Medulla oblongata (tissue), 1 donor: ENCODE measurements at regions not wholly inside any gene's neighbourhood (a gene's known extent, or its start where the extent isn't known, plus 50 kb on each side); places are given as distances from the start of the nearest gene placed in this dataset.
A peak's percentile ranks its signal among the peaks of the same experiment; 100 is the strongest.

Experiments
- DNase-seq: peaks from one replicate; pipeline ENCODE4 v3.0.0-alpha.2; 2015; ENCODE audit errors: extremely low spot score

DNA sequence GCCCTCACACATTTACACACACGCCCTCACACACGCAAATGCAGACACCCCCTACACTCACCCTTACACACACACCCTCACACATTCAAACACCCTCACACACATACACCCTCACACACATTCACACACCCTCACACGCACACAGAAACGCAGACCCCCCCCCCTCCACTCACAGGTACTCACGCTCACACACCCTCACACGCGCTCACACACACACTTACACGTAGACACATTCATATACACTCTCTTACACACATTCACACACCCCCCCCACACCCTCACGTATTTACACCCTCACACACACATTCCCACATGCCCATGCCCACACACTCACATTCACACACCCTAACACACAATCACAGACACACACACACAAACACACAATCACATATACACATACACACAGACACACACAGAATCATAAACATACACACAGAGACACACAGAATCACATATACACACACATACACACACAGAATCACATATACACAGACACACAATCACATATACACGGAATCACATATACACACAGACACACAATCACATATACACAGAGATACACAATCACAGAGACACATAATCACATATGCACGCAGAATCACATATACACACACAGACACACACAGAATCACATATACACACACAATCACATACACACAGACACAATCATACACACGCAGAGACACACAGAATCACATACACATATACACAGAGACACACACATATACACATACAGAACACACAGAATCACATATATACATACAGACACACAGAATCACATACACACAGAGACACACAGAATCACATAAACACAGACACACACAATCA is 250.1 kb upstream of the RPL38 start:
- DNase-seq = no peak

DNA sequence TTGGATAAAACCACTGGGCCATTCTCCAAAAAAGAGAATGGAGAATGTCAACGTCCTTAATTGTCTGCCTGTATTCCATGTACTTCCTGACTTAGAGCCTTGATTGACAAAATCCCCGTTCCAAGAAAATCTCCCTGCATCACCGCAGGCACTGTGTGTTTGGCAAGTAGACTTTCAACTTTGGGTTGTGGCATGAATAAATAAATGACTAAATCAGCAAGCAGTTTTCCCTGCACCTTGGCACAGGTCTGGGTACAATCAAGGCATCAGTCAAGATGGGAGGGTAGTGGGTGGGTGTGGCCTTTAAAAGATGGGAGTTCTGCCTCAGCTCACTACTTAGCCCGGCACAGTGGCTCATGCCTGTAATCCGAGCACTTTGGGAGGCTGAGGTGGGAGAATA is 248.5 kb upstream of the RPL38 start:
- DNase-seq = no peak

DNA sequence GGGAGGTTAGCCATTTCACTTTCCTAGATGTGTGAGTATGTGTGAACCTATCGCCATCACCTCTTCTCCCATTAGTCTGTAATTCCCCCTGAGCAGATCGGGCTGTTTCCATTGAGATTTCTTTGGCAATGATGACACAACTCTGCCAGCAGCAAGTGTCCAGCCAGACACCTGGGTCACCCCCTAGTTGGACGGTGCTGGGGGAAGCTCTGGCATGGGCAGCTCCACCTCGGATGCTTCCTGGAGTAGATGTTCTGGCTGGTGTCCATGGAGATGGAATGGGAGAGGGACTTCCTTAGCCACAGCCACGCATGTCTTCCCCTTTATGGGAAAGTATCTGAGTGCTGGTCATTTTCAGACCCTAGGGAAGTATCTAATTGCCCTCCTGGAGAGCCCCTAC is 247.9 kb upstream of the RPL38 start:
- no peak for DNase-seq

DNA sequence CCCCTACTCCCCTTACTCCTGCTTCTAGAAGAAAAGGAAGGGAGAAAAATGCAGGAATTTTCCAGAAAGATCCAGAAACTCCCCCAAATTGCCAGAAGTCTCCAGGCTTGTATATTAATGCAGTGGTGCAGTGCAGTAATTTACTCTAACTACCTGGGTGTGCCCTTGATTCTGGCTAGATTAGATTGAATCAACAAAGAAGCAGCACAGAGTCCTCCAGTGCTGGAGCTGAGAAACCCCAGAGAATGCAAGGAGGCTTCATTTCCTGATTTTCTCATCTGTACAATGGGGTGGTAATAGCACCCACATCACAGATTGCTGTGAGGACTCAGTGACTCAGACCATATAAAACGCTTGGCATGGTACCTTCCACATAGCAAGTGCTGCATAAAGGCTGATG is 247.3 kb upstream of the RPL38 start:
- no peak for DNase-seq

DNA sequence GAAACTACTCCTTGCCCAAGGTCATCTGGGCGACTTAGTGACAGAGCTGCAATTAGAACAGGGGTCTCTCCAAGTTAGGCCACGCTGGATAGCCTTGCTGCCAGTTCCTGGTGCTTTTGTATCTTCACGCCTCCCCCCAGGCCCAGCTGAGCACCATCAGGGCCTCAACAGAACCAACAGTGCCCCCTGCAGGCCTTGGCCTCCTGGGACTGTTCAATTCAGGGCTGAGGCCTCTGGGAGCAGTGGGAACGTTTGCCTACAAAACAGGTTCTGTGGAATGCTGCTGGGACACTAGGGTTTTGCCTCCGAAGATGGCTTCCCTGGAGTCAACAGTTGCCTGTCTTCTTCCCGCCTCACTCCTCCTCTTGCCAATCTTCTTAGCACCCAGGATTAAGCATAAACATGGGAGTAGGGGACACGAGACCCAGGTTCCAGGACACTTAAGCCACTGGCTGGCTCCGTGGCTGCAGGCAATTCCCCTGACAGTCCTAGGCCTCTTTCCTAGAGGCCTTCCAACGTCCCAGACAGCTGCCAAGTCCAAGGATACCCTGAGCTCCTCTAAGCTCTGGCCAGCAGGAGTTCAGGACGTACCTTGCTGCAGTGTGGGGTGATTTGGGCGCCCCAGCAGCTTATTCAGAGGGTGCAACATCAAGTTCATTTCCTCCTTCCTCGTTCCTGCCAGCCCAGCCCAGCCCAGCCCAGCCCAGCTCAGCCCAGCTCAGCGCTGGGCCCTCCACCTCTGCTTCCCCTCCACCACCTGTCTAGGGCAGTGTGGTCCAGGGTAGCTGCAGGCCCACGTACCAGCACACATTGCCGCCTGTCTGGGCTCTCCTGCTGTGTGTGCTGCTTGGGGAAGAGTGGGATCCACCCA is 246.6 kb upstream of the RPL38 start:
- peak; percentile 82 for DNase-seq

DNA sequence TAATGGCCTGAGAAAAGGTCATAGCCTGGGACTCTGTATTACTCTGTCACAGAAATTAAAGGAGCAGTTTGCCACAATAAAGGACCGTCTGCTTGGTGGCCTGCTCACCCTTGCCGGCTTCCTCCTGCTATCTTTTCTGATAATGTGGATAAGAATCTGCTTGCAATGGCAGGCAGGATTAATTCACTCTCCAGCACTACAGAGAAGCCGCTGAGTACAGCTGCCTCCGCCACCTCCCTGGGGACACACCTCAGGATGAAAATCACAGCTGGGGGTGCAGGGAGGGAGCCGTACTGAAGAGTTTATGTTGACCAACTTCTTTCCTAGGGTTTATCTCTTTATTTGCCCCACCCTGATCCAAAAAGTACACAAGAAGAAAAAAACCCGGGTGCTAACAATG is 245.9 kb upstream of the RPL38 start:
- no peak for DNase-seq

DNA sequence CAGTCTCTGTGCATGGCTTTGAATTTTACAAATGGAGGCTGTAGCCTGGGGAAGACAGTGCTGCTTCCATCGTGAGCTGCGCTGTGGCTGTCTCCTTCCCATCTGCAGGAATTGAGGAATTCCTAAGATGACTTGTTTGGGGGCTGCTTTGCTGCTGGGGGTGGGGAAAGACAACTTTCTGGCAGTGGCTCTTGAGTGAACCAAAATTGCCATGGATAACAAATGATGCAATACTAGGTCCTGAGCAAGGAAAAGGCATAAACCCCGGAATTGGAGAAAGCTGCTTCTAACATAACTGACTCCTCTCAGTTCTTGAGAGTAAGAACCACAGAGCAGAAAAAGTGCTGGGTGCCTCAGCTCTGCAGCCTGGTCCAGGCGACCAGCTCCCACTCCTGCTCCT is 245.0 kb upstream of the RPL38 start:
- no peak for DNase-seq

DNA sequence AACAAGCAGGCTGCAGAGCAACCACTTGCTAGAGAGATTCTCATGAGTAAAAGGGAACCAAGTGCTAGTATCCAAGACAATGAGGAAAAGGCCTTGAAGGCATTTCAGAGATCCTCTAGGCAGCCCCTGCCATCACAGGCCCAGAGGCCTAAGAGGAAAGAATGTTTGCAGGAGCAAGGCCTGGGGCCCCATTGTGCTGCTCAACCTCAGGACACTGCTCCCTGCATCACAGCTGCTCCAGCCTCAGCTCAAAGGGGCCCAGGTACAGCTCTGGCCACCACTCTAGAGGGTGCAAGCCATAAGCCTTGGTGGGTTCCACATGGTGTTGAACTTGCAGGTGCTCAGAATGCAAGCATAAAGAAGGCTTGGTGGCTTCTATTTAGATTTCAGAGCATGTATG is 243.0 kb upstream of the RPL38 start:
- no peak for DNase-seq

DNA sequence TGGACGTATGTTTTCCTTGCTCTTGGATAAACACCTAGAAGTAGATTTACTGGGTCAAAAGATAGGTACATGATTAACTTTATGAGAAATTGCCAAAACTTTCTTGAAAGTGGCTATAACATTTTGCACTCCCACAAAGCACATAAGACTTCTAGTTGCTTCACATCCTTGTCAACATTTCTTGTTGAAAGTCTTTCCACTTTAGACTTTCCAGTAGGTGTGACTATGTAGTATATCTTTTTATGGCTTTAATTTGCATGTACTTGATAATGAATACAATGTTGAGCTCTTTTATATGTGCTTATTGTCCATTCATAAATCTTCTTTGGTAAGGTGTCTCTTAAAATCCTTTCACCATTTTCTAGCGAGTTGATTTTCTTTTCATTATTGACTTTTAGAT is 241.2 kb upstream of the RPL38 start:
- no peak for DNase-seq

DNA sequence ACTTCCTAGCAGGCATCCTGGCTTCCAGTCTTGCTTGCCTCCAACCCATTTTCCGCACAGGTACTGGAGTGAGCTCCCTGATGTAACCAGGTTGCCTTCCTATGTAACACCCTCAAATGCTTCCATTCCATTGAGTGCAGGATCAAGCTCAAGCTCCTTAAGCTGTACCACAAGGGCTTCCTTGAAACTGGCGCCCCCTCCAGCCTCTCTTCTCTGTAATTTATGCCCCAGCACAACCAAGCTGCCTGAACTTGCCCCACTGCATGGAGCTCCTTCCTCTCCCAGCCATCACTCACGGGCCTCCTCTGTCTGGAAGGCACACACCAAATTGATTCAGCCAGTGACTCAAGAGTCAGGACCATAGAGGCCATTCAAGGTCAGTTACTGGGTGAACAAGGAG is 234.8 kb upstream of the RPL38 start:
- no peak for DNase-seq

DNA sequence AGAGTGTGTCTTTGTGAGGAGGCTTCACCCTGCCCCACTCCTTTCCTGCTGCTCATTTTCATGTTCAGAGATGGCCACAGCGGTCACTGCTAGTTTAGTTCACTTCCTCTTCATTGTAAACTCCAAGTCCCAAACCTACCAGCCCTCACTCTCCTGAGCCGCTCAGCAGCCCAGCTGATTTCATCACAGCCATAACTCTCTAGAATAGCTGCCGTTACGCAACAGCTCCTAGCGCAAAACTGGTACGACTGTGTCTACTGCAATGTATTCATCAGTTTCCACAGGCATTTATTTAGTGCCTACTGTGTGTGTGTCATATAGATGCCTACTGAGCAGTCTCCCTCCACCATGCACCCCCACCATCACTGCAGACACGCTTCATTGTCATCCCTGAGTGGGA is 233.5 kb upstream of the RPL38 start:
- peak; percentile 78 for DNase-seq

DNA sequence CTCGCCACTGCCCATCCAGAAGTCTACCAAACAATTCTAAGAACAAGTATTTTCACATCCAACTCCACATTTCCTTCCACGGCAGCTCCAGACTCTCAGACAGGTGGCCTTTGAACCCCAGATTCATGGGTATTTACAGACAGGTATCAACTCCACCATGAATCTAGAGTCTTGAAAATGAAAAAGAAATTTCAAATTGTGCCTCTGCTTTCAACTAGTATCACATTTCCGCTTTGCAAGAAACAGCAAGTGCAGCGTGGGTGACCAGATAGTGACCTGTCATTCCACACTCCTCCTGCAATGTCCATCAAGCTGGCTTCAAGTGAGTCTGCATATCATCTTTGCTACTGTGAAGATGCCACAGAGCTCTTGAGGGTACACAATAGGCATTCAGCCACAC is 232.4 kb upstream of the RPL38 start:
- DNase-seq = no peak

DNA sequence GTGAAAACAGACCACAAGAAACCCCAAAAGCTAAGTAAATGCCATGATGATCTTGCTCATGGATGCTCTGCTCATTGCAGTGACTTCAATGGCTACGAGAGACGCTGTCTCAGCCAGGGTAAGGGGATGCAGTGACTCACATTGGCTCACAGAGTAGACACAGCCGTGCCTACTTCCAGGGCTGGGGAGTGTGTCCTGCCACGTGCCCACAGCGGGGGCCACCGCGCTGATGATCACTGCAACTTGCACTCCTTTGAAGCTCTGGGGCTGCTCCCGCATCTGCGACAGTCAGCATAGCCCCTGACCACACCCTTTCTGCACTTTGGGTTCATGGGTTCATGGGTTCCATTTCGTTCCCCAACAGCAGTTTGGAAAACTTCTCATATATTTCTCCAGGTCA is 231.4 kb upstream of the RPL38 start:
- DNase-seq = no peak

DNA sequence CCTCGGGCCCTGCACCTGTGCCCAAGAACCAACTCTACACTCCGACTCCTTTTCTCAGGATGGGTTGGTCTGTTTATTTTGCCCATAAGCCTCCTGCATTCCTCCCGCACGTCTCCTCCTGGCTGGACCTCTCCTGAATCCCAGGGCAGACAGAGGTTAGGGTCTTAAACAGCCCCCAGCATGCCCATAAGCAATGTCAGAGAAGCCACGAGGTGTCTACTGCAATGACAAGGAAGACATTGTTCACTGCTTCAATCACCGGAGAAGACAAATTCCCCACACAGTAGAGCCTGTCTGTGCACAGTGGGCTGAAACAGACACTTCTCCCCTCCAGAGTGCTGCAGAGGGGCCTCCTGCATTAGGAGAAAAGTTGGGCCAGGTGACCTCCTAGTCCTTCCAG is 230.6 kb upstream of the RPL38 start:
- no peak for DNase-seq

DNA sequence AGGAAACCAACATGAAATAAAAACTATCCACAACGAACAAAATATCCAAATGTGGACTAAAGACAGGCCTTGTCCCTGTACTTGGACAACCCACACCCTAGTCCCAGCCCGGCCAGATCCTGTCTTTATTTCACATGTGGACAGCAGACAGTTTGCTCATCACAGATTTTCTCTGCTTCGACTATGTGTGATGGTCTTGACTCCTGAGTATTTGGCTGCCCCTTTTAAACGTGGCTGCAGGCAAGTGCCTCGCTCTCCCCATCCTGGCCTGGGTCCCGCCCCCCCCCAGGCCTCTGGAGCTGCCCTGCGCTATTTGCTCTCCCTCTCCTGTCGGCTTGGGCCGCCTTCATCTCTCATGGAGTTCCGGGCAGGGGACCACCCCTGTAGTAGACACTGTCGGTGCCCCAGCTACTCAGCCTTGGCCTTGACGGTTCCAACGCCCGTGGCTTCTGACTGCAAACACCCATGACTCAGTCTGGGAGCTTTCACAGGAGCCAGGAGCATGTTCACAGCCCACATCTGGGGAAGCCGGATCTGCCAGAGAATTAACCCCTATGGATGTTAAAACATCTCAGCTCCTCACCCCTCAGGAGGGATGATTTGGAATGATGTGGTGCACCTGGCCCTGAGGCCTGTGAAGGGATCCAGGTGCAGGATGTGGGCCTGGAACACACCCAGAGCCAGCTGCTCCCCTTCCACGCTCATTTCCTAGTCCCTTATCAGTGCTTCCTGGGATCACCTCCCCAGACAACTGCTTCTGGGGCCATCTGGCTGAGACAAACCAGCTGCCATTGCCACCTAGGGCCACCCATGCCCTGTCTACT is 229.7 kb upstream of the RPL38 start:
- no peak for DNase-seq

DNA sequence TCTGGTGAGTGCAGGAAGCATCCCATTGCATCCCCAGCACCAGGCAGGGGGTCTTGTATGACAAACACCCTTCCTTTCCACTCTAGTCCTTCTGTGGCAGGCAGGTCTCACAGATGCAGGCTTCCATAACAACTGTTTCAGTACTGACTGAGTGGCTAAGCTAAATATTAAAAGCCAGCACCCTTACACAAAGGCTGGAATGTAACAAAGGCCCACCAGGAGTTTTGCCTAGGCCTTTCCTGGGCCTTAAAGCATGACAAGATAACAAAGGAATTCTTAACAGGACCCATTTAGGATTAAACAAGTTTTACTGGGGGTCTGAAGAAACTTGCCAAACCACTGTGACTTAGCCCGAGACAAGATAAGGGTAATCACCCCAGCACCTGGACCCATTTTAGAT is 228.9 kb upstream of the RPL38 start:
- no peak for DNase-seq

DNA sequence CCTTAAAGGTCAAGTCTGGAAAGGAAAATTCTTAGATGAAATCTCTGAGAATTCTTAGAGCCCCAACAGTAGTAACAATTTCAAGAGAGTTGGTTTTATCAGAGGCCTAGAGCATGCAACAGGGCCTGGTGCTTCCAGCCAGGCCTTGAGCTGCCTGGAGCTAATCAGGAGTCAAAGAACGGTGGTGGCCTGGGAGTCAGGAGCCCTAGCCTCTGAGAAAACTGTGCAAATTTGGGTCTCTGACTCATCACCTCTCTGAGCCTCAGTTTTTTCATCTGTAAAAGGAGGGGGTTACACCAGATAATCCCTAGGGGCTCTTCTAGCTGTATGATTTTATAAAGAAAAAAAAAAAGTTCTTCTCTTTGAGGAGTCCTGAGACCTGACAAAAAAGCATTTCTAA is 227.3 kb upstream of the RPL38 start:
- no peak for DNase-seq

DNA sequence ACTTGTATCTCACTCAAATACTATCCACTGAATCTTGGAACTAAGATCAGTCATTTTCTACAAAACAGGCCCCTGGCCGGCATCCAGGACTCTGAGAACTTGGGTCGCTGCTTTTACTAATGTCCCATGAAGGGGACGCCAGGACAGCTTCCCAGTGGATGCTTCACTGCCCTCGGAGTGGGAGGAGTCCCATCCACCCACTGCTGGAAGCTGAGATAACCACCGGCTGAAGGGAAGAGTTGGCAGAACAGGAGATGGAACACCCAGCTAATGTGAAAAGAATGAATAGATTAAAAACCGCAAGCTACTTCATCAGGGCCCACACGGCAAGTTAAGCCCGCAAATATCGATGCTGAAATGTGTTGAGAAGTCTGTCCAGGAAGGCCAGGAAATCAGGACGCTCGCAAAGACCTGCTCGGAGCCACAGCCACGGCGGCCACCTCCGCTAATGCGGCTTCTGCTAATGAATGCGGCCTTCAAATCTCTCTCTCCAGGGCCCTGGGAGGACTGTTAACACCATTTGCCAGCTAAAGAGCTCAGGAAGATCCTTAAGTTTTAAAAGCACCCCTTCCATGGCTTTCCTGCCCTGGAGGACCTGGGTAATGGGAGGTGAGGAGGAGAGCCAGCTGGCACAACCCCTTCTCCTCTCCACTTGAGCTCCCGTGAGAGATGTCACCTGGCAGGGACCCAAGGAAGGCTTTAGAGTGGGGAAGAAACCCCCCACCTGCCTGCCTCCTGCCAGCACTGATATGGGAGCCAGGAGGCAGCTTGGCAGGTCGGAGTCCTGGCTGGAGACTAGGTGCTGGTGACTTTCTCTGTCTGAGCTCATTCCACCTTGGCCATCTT is 226.6 kb upstream of the RPL38 start:
- no peak for DNase-seq

DNA sequence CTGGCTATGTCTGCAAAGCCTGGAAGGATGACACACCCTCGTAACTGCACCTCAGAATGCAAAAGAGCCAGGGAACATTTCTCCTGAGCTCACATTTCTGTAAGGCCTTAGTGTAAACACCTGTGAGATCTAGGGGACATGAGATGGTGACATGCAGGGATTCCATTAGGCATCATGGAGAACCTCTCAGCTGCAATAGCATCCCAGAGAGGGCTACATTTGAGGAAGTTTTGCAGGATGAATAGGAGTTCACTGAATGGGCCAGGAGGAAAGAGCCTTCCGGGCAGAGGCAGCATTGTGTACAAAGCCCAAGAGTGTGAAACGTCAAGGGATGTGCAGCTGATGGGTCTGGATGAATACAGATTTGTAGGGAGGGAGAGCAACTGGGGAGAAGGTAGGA is 223.0 kb upstream of the RPL38 start:
- DNase-seq = no peak

DNA sequence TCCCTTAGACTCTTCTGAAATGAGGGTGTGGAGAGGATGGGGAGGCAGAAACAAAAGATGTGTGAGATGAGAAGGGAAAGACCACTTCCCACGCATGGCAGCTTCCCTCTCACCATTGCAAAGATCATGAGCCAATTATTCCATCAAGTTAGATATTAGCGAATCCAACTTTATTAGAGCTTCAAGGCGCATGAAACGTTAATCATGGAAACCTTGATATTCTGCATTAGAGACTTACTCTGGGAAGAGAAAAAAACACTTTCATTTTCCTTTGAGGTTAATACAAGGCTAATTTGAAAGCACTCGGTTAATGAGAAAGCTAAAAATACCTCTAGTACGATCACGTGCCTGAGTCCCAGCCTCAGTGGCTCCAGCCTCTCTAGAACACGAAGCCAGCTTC is 220.6 kb upstream of the RPL38 start:
- no peak for DNase-seq

DNA sequence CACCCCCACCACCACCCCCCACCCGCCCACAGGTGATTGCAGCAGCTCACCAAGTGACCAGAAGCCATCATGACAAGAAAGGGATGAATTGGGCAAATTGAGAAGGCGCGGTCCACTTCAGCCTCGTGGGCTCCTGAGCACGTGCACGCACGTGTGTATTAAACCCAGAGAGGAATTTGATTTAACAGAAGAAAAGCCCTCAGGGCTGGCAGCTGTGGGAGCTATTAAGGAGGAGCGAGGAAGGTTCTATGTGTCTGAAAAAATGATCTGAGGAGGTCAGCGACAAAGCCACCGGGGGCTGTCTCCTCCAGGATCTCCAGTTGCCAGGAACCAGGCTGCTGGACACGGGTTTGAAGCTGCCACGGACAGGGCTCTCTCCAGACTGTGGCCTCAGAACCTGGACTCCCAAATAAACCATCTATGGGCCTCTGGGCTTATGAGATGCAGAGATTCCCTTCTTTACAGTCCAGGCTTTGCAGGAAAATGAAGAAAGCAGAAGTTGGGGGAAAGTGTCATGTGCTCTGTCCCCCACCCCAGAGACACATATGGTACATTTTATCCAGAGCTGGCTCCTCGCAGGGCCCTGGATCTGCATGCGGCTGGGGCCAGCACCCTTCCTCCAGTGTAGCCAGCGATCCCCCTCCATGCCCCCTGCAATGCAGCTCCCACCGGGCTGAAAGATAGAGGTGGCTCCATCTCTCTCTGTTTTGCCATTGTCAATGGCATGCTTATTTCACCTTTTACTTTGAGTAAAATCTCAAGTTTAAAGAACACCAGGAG is 219.7 kb upstream of the RPL38 start:
- peak; percentile 48 for DNase-seq
